ELR (cell line): ENCODE measurements at regions not wholly inside any gene's neighbourhood (a gene's known extent, or its start where the extent isn't known, plus 50 kb on each side); places are given as distances from the start of the nearest gene placed in this dataset.

Source experiments
- DNase-seq: peaks from one replicate; pipeline ENCODE4 v3.0.0-alpha.2; 2015; ENCODE audit warnings: low read depth

- no peak for DNase-seq
Measured at GRCh38 chr18:60775978-60776377, 403.4 kb upstream of the MC4R start.

GRCh38 chr18:60784161-60784560 lies 411.6 kb upstream of the MC4R start:
- DNase-seq = no peak

GRCh38 chr18:60794802-60795201 lies 422.2 kb upstream of the MC4R start:
- DNase-seq = no peak

- no peak for DNase-seq
Measured at GRCh38 chr18:60804415-60804814, 431.8 kb upstream of the MC4R start.

GRCh38 chr18:60809937-60810336 lies 437.4 kb upstream of the MC4R start:
- no peak for DNase-seq

GRCh38 chr18:60812921-60813320 lies 440.3 kb upstream of the MC4R start:
- no peak for DNase-seq

GRCh38 chr18:60826346-60826745 lies 453.8 kb upstream of the MC4R start:
- DNase-seq = no peak

GRCh38 chr18:60831971-60832370 lies 459.4 kb upstream of the MC4R start:
- DNase-seq = no peak

- DNase-seq = no peak
Measured at GRCh38 chr18:60838677-60839076, 466.1 kb upstream of the MC4R start.

- no peak for DNase-seq
Measured at GRCh38 chr18:60846396-60846795, 473.8 kb upstream of the MC4R start.

- DNase-seq = no peak
Measured at GRCh38 chr18:60847517-60847916, 474.9 kb upstream of the MC4R start.

GRCh38 chr18:60861575-60861974 lies 471.7 kb upstream of the CDH20 start:
- DNase-seq = no peak

- DNase-seq = no peak
Measured at GRCh38 chr18:60862988-60863387, 470.2 kb upstream of the CDH20 start.

GRCh38 chr18:60865801-60866200 lies 467.4 kb upstream of the CDH20 start:
- DNase-seq = no peak

- no peak for DNase-seq
Measured at GRCh38 chr18:60870261-60871153, 462.7 kb upstream of the CDH20 start.

- DNase-seq = no peak
Measured at GRCh38 chr18:60872434-60872833, 460.8 kb upstream of the CDH20 start.

GRCh38 chr18:60873708-60874107 lies 459.5 kb upstream of the CDH20 start:
- DNase-seq = no peak

- DNase-seq = no peak
Measured at GRCh38 chr18:60875957-60876507, 457.2 kb upstream of the CDH20 start.

- DNase-seq = no peak
Measured at GRCh38 chr18:60880184-60880583, 453.0 kb upstream of the CDH20 start.

GRCh38 chr18:60883587-60883986 lies 449.6 kb upstream of the CDH20 start:
- DNase-seq = no peak

- DNase-seq = no peak
Measured at GRCh38 chr18:60888071-60888624, 445.1 kb upstream of the CDH20 start.

- DNase-seq = no peak
Measured at GRCh38 chr18:60889442-60889841, 443.8 kb upstream of the CDH20 start.

GRCh38 chr18:60891936-60892335 lies 441.3 kb upstream of the CDH20 start:
- DNase-seq = no peak
